SK-N-SH treated with all-trans-retinoic acid at 6 μM for 48 hours (cell line): ENCODE measurements at regions not wholly inside any gene's neighbourhood (a gene's known extent, or its start where the extent isn't known, plus 50 kb on each side); places are given as distances from the start of the nearest gene placed in this dataset.

Experiments used
- BACH2 ChIP-seq: fragments of 250-450 bp; sonication (Bioruptor Pico); IDR thresholded peaks from 2 replicates; pipeline ENCODE4 v1.9.0; 2021; ENCODE audit warnings: mild to moderate bottlenecking, borderline replicate concordance
- PPARA ChIP-seq: fragments of 250-450 bp; sonication (Bioruptor Pico); IDR thresholded peaks from 2 replicates; pipeline ENCODE4 v1.5.0; 2020; ENCODE audit warnings: mild to moderate bottlenecking, borderline replicate concordance
- TOX ChIP-seq: fragments of 250-450 bp; sonication (Bioruptor Pico); IDR thresholded peaks from 2 replicates; pipeline ENCODE4 v1.8.0; 2021; ENCODE audit warnings: mild to moderate bottlenecking, moderate library complexity, borderline replicate concordance
- ZNF565 ChIP-seq: fragments of 450-650 bp; formaldehyde crosslinking; conservative IDR thresholded peaks from 2 replicates; pipeline ENCODE4 v1.5.0; 2020; ENCODE audit warnings: low read depth, mild to moderate bottlenecking, moderate library complexity
- TF ChIP-seq, protein P1 (sequence below): fragments of 250-450 bp; sonication (Bioruptor Pico); IDR thresholded peaks from 2 replicates; pipeline ENCODE4 v1.8.0; 2020; ENCODE audit warnings: mild to moderate bottlenecking, moderate library complexity, borderline replicate concordance

GRCh38 chr2:75324141-75324540, 124.8 kb upstream of the TACR1 start:
- TF ChIP-seq TOX (CRISPR knock-in tag) (no peak), PPARA (CRISPR knock-in tag) (no peak), BACH2 (CRISPR knock-in tag) (no peak), ZNF565 (CRISPR knock-in tag) (no peak)
- TF ChIP-seq, protein P1, sequence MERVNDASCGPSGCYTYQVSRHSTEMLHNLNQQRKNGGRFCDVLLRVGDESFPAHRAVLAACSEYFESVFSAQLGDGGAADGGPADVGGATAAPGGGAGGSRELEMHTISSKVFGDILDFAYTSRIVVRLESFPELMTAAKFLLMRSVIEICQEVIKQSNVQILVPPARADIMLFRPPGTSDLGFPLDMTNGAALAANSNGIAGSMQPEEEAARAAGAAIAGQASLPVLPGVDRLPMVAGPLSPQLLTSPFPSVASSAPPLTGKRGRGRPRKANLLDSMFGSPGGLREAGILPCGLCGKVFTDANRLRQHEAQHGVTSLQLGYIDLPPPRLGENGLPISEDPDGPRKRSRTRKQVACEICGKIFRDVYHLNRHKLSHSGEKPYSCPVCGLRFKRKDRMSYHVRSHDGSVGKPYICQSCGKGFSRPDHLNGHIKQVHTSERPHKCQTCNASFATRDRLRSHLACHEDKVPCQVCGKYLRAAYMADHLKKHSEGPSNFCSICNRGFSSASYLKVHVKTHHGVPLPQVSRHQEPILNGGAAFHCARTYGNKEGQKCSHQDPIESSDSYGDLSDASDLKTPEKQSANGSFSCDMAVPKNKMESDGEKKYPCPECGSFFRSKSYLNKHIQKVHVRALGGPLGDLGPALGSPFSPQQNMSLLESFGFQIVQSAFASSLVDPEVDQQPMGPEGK (CRISPR knock-in tag), result no peak
